ENCODE measurements at regions not wholly inside any gene's neighbourhood (a gene's known extent, or its start where the extent isn't known, plus 50 kb on each side); places are given as distances from the start of the nearest gene placed in this dataset.

DNA sequence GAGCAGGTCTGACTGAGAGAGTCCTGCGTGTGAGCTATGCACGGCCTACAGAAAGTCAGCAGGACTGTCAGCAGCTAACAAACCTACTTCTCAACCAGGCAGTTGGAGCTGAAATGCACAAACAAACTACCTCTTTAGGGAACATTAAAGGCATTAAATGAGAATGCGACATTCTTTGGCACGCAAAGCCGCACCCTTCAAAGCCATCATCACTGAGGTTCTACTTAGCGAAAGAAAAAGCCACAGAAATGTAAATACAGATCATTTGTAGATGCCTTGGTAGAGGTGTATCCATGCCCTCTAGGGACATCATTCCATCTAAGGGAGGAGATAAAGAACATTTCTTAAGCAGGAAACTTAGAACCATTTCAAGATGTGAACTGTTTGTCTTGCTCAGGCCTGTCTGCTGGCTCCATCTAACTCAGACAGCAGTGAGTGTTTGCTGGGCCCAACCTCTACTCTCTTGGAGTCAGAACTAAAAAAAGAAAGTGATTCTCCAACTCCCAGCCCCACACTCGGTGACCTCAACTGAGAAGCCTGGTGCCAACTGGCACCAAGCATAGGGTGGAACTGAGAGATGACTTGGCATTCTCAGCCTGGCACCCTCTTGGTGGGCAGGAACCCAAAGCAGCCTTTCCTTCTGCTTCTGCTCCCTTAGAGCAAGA lies 63.5 kb upstream of the MBIP start:
- TF ChIP-seq, protein P1, sequence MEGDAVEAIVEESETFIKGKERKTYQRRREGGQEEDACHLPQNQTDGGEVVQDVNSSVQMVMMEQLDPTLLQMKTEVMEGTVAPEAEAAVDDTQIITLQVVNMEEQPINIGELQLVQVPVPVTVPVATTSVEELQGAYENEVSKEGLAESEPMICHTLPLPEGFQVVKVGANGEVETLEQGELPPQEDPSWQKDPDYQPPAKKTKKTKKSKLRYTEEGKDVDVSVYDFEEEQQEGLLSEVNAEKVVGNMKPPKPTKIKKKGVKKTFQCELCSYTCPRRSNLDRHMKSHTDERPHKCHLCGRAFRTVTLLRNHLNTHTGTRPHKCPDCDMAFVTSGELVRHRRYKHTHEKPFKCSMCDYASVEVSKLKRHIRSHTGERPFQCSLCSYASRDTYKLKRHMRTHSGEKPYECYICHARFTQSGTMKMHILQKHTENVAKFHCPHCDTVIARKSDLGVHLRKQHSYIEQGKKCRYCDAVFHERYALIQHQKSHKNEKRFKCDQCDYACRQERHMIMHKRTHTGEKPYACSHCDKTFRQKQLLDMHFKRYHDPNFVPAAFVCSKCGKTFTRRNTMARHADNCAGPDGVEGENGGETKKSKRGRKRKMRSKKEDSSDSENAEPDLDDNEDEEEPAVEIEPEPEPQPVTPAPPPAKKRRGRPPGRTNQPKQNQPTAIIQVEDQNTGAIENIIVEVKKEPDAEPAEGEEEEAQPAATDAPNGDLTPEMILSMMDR (IDR thresholded peaks at IDR 0.05; ENCODE audit: borderline replicate concordance, control extremely low read depth, extremely low read depth, insufficient read depth, missing control alignments), result no peak
- no peak for DNase-seq (ENCODE audit: low spot score)
- in situ Hi-C loops (cut with MboI; ENCODE audit: low sequenced_read_pairs, unreplicated experiment), result loop anchor here (25.0 kb wide), 1 partner anchor 497 kb away; no protein-coding TSS in a partner anchor

DNA sequence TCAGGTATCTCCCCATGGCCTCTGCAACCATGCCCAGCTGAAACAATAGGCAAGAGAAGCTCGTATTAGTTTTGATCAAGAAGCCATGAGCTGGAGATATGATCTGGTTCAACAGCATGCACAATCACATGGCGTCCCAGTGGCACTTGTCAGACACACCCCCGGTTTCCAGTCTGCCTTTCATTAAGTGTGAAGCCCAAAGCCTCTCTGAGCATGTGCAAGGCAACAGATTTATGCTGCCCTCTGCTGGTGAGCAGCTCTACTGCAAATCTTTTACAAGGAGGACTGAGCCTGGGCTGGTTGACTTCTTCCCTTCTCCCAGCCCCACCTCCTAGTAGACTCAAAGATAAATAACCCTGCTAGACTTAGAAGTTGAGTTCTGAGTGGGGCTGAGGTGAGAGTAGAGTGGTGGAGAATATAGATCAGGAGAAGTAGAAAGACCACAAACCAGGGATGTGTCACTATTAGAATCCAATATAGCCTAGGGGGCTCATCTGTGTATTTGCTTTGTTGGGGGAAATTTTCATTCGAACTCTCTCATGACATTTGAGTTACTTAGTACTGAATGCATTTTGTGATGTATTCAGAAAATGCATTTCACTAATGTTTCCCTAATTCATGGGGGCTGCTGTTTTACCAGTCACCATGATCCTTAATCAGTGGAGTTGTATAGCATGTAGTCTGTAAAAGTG lies 53.7 kb upstream of the MBIP start:
- TF ChIP-seq, protein P1 (IDR thresholded peaks at IDR 0.05; ENCODE audit: borderline replicate concordance, control extremely low read depth, extremely low read depth, insufficient read depth, missing control alignments), result peak; percentile 85
- in situ Hi-C loops (cut with MboI; ENCODE audit: low sequenced_read_pairs, unreplicated experiment), result loop anchor here (10.0 kb wide), 1 partner anchor 299 kb away; no protein-coding TSS in a partner anchor
- DNase-seq (ENCODE audit: low spot score), result peak; percentile 45

Measured in GM13976 (cell line).